Pancreas (tissue), 10 donors: ENCODE measurements at regions not wholly inside any gene's neighbourhood (a gene's known extent, or its start where the extent isn't known, plus 50 kb on each side); places are given as distances from the start of the nearest gene placed in this dataset.

Experiments used
- ATAC-seq, 4 donors: fragments of 200-7000 bp; cut with Tn5 transposase; one replicate each; pipeline versions ENCODE4 v1.8.0 to v1.9.1; 2020; ENCODE audit warnings: mild to moderate bottlenecking in 4 of 4, moderate library complexity in 4 of 4
- DNase-seq, 6 donors: peaks; one replicate each; pipeline ENCODE4 v3.0.0-alpha.2; 2020
- FAIRE-seq: peaks from 2 replicates; lab custom pipeline; 2012; peaks lifted over from hg19 to GRCh38; lab: Jason Lieb, UNC
- H3K27ac ChIP-seq, 4 donors: fragments of 200-600 bp; sonication (generic); 1 replicate in 3 of 4; 2 replicates in 1 of 4; pipeline versions ENCODE4 v1.5.0 to v1.8.0; 2020
- H3K27me3 ChIP-seq, 4 donors: fragments of 200-600 bp; one replicate each; pipeline ENCODE4 v1.8.0; 2021
- H3K36me3 ChIP-seq, 3 donors: fragments of 200-600 bp; sonication (generic) in 1 of 3; one replicate each; pipeline versions ENCODE4 v1.5.0 to v1.8.0; 2020 to 2021
- H3K4me1 ChIP-seq, 3 donors: fragments of 200-600 bp; one replicate each; pipeline ENCODE4 v1.8.0; 2021
- H3K4me3 ChIP-seq, 4 donors: fragments of 200-600 bp; sonication (generic) in 2 of 4; one replicate each; pipeline versions ENCODE4 v1.5.0 to v1.8.0; 2020 to 2021
- H3K9me3 ChIP-seq, 4 donors: fragments of 200-600 bp; one replicate each; pipeline ENCODE4 v1.8.0; 2021
- CTCF ChIP-seq, 4 donors: fragments of 200-600 bp; sonication (generic) in 3 of 4; IDR thresholded peaks; one replicate each; pipeline versions ENCODE4 v1.5.0 to v1.8.0; 2021; ENCODE audit warnings: antibody characterized with exemption in 4 of 4
- WGBS, 2 donors: extraction: QIAGEN DNeasy Blood & Tissue Kit; methylation state at CpG; one replicate each; pipeline ENCODE4 v1.1.7; 2013; 5-methylcytosine and 5-hydroxymethylcytosine counted together
- intact Hi-C, 3 donors: fragments of 100-400 bp; cut with DNase I; formaldehyde crosslinking; loops; one replicate each; pipeline versions ENCODE4 v1.11.1 to v1.14.2; 2022
- donor health status: healthy with polysubstance abuse.
- donor health status: DM: no; HTN: no; CAD: no; lungs with moderate emphysema.
- donor health status: DM: no; HTN: no; CAD: no.
- donor health status: control.
- donor health status: control.
- donor health status: Bipolar disorder and iron deficiency.
- donor health status: DM: yes; HTN: yes; CAD: no.
- donor health status: DM: no; HTN: no; CAD: no.
- donor health status: DM: no; HTN: no; CAD: no.
- donor health status: DM: yes; HTN: yes; CAD: no.

DNA sequence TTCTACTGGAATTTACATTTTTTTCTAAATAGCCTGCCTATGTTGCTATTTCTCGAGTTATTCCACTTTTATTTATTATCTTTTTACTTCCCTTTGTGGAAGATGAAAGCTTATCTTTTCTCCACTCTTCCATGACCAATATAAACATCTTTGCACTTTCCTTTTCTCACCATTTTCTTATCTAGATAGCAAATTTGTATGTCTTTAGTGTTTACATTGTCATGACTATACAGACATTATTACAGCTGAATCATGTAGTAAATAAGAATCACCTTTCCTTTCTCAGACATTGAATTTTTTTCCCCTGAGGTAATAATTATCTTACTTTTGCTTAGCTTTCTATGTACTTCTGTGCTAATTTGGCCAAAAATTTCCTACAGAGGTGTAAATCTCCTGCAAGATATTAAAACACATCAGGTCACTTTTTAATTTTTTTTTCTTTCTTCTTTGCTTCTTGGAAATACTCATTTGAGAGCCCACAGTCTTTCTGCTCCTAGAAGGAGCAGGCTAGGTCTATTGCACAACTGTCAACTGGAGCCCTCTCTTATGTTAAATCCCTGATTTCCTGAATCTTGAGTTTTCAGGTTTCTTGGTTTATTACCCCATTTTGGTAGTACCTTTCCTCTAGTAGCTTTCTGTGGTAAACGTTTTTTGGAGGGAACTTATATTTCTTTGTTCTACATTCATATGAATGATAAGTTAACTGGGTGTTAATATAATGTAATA lies 109.0 kb upstream of the ATP2B1 start:
- 28 to 31% methylated on average over 2 of the region's 2 CpGs for WGBS, 2 donors
- intact Hi-C loops, result no loop called here
- no peak for TF ChIP-seq CTCF (IDR thresholded peaks at IDR 0.05)
- Histone ChIP-seq H3K36me3 (no peaks in the 10 kb centered on the region), H3K27ac (no peak overlapping the region), H3K4me3 (no peak overlapping the region), H3K27me3 (peaks cover 0 to 3% (median 0%) of the 10 kb centered on the region in 4 donors), H3K9me3 (no peaks in the 10 kb centered on the region), H3K4me1 (no peaks in the 10 kb centered on the region)
- ATAC-seq (no peak), FAIRE-seq (no peak), DNase-seq (no peak)

DNA sequence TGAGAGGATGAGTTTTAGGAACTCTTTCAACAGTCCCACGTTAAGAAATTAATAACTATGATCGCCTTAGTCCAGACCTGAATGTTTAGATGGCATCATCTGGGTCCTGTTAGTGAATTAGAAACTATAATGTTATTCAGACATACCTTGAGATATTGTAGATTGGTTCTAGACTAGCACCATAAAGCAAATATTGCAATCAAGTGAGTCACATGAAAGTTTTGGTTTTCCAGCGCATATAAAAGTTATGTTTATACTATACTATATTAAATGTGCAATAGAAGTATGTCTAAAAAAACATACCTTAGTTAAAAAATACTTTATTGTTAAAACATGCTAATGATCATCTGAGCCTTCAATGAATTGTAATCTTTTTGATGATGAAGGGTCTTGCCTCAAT lies 106.6 kb upstream of the ATP2B1 start:
- WGBS, 2 donors, result 77 to 85% methylated on average over 3 of the region's 3 CpGs
- TF ChIP-seq CTCF (IDR thresholded peaks at IDR 0.05), result no peak
- no peak overlapping the region for H3K4me3 ChIP-seq
- H3K4me1 ChIP-seq, result no peaks in the 10 kb centered on the region
- no peaks in the 10 kb centered on the region for H3K36me3 ChIP-seq
- no peaks in the 10 kb centered on the region for H3K9me3 ChIP-seq
- no peak for ATAC-seq
- DNase-seq, result no peak
- intact Hi-C loops, result no loop called here
- H3K27me3 ChIP-seq, result peaks cover 0 to 3% (median 0%) of the 10 kb centered on the region in 4 donors
- no peak overlapping the region for H3K27ac ChIP-seq
- no peak for FAIRE-seq

DNA sequence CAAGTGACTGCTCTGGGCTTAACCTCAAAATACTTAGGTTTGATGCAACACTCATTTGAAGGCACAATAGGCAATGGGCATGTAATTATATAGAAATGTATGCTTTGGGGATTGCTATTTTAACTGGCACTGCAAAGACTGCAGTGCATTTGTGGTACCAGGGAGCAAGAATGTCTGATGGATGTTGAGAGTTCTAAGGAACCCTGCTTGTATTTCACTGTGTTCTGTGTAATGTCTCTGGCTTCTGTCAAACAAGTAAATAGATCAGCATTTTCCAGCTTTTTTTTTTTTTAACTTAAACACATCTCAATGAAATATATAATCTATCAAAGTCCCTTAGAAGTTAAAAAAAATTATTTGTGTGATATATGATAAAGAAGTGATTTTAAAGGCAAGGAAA lies 94.8 kb upstream of the ATP2B1 start:
- intact Hi-C loops, result no loop called here
- Histone ChIP-seq H3K4me1 (no peaks in the 10 kb centered on the region), H3K4me3 (no peak overlapping the region), H3K36me3 (no peaks in the 10 kb centered on the region), H3K27me3 (no peaks in the 10 kb centered on the region), H3K27ac (no peak overlapping the region), H3K9me3 (no peaks in the 10 kb centered on the region)
- no peak for FAIRE-seq
- DNase-seq, result no peak
- no peak for TF ChIP-seq CTCF (IDR thresholded peaks at IDR 0.05)
- no peak for ATAC-seq

DNA sequence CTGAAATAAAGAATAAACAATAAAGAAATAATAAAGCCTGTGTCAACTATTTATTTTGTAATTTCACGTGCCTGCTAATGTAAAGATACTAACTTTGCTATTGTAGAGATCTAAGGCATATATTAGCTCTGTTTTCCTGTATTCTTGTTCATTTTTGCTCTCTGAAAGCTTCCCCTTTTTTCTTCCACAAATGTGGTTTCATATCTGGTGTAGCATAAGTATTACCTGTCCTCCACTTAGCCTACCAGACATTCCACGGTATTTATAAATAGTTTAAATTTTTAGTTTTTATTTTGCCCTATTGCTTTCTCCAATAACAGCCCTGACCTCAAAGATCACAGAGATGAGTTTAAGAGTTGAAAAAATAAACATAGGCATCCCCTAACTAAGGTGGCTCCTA lies 92.6 kb upstream of the ATP2B1 start:
- Histone ChIP-seq H3K36me3 (no peaks in the 10 kb centered on the region), H3K4me1 (no peaks in the 10 kb centered on the region), H3K27ac (no peak overlapping the region), H3K27me3 (no peaks in the 10 kb centered on the region), H3K4me3 (no peak overlapping the region), H3K9me3 (no peaks in the 10 kb centered on the region)
- TF ChIP-seq CTCF (IDR thresholded peaks at IDR 0.05), result no peak
- ATAC-seq, result no peak
- intact Hi-C loops, result no loop called here
- DNase-seq, result no peak
- FAIRE-seq, result no peak
- 75 to 79% methylated on average over 2 of the region's 2 CpGs for WGBS, 2 donors

DNA sequence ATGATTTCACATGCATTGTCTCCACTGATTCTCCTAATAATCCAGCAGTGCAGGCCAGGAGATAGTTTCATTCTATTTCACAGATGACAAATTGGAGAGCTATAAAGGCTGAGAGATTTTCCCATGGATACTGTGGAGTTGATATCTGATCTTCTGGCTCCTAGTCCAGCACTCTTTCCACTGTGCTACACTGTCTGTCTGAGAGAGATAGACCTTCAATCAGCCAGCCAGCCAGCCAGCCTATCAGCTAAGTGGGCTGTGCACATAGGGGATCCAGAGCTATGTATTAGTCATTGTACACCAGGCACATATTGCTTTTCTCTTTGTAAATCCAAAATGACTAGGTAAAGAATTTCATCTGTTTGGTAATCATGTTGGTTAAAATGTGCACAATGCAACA lies 91.8 kb upstream of the ATP2B1 start:
- no peak for TF ChIP-seq CTCF (IDR thresholded peaks at IDR 0.05)
- intact Hi-C loops, result no loop called here
- Histone ChIP-seq H3K36me3 (no peaks in the 10 kb centered on the region), H3K27ac (no peak overlapping the region), H3K27me3 (no peaks in the 10 kb centered on the region), H3K9me3 (no peaks in the 10 kb centered on the region), H3K4me1 (no peaks in the 10 kb centered on the region), H3K4me3 (no peak overlapping the region)
- no peak for DNase-seq
- FAIRE-seq, result no peak
- ATAC-seq, result no peak
